Caki2 (cell line): ENCODE measurements at regions not wholly inside any gene's neighbourhood (a gene's known extent, or its start where the extent isn't known, plus 50 kb on each side); places are given as distances from the start of the nearest gene placed in this dataset.
"Not testable (repeated sequence)": the region's sequence is repeated elsewhere in the genome, so short reads cannot be mapped to it uniquely, and the experiment has no call there.

Experiments
- DNase-seq: peaks from one replicate; pipeline ENCODE4 v3.0.0-alpha.2; 2015; ENCODE audit warnings: low read depth
- in situ Hi-C: cut with HindIII; loops from 2 replicates; pipeline ENCODE4 v1.10.0; 2016; ENCODE audit warnings: low sequenced_read_pairs, low pct_unique_long_range_greater_than_20kb, mixed read lengths

- no peak for DNase-seq
- in situ Hi-C loops = no loop called here
Measured at GRCh38 chr1:166377896-166378295, 211.1 kb upstream of the FAM78B start.

GRCh38 chr1:166378805-166379204 is 212.0 kb upstream of the FAM78B start:
- in situ Hi-C loops = no loop called here
- DNase-seq = no peak

GRCh38 chr1:166379447-166379846 is 212.6 kb upstream of the FAM78B start:
- in situ Hi-C loops = no loop called here
- no peak for DNase-seq

- DNase-seq = no peak
- in situ Hi-C loops = no loop called here
Measured at GRCh38 chr1:166383137-166383536, 216.3 kb upstream of the FAM78B start.

DNA sequence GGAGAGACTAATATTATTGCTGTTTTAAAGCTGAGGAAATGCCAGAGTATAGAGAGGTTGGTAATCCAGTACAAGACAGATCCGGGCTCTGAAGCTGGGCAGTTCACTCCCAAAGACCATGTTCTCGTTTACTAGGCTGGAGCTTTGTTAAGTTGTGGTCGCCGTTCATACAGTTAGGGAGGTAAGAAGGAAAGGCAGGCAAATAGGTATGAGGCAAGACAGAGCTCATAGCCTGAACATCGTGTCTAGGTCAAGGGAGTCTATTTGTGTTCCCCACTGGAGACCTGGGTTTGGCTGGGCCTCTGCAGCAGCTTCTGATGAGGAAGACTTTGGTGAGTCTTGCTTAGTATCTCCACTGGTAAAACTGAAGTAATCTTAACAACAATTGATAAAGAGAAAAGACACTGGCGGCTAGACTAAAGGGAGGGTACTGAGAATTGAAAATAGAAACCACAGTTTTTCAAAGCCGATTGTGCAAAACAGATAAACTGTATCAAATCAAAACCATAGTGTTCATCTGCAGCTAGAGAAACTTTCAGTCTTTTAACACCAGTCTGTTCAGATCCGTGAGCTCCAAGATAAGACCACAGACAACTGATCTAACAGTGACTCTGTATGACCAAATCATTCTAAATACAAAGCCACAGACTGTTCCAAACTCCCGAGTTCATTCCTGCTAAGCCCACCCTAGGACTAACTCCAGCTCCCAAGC is 217.0 kb upstream of the FAM78B start:
- in situ Hi-C loops = no loop called here

DNA sequence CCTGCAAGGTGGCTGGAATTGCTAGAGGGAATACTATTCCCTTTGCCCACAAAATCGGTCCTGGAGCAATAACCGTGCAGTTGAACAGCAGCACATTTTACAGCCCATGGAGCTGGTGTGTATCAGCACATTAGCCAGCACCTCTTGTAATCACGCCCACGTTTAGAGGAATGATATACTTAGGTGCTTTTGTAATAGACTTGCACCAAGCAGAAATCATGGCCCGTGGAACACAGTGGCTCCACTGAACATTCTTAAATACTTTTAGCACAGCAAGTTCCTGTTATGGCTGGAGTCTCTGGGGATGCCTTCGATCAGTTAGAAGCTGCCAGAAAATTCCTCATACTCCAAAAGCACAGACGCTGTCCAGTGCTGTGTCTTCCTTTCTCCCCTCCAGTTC is 218.1 kb upstream of the FAM78B start:
- DNase-seq = no peak
- in situ Hi-C loops = no loop called here

More for the DNA sequence above, 217.0 kb upstream of the FAM78B start:
- no peak for DNase-seq

DNA sequence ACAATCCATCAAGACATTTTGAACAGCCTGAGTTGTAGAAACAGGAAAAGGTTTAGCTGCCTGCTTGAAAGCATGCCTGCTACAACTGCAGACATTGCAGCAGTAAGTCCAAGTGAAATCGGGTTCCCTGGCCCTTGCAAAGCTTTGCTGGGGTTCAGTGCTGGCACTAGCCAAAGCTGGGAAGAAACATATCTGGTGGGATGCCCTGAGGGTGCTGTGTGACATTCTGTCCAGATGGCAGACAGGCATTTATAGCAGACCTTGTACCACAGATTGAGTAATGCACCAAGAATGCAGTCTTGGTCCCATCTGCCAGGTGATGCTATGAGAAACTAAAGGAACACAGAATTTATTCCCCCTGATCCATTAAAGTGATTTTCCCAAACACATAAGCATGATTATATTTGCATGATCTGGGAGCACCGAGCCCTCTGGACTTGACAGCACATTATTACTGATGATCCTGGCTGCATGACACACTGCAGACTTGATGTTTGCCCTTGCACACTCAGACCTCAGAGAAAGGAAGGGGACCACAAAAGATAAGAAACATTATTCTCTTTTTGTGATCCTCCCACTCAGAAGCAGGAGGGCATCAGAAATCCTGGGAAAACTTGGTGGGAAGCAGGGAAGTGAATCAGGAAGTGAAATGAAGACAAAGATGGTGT is 223.7 kb upstream of the FAM78B start:
- in situ Hi-C loops = no loop called here
- no peak for DNase-seq

DNA sequence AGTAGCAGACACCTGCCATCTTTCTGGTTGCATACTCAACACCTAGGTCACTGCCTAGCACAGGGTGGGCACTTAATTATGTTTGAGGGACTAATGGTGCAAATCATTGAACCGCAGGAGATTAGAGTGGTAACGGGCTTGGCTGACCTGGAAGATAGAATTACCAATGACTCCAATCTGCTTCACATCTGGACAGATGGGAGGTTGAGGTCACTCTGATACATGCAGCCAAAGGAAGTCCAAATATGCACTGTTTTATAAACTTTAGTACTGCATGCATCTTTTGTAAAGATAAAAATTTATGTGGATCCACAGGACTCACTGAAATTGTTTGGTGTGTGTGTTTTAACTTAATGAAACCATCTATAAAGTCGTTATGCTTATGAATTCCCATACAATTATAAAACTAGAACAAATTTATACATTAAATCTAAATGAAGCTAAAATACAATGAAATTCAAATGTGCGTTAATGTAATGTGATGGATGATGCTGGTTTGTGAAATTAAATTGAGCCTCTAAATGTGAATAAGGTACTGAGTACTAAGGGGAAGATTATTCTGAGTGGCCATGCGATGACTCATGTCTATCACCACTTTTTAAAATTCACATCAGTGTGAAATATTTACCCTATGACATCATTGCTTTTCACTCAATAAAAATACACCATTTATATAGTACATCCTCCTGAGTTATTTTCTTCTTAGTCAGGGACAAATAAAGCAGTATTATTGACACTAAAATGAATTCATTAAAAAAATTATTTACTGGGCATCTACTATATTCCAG is 224.7 kb upstream of the FAM78B start:
- in situ Hi-C loops = no loop called here
- DNase-seq = no peak

GRCh38 chr1:166395729-166396128 is 228.9 kb upstream of the FAM78B start:
- no peak for DNase-seq
- in situ Hi-C loops = no loop called here

DNA sequence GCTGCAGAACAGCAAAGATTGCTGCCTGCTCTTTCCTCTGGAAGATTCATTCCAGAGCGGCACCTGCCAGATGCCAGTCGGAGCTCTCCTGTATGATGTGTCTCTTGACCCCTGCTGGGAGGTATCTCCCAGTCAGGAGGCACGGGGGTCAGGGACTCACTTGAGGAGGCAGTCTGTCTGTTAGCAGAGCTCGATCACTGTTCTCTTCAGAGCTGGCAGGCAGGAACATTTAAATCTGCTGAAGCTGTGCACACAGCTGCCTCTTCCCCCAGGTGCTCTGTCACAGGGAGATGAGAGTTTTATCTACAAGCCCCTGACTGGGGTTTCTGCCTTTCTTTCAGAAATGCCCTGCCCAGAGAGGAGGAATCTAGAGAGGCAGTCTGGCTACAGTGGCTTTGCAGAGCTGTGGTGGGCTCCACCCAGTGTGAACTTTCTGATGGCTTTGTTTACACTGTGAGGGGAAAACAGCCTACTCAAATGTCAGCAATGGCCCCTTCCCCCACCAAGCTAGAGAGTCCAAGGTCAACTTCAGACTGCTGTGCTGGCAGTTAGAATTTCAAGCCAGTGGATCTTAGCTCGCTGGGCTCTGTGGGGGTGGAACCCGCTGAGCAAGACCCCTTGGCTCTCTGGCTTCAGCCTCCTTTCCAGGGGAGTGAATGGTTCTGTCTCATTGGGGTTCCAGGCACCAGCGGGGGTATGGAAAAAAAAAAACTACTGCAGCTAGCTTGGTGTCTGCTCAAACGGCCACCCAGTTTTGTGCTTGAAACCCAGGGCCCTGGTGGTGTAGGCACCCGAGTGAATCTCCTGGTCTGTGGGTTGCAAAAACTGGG is 242.7 kb upstream of the FAM78B start:
- in situ Hi-C loops, DNase-seq: not testable (repeated sequence)

GRCh38 chr1:166410083-166410385 is 243.2 kb upstream of the FAM78B start:
- no peak for DNase-seq
- in situ Hi-C loops = no loop called here

DNA sequence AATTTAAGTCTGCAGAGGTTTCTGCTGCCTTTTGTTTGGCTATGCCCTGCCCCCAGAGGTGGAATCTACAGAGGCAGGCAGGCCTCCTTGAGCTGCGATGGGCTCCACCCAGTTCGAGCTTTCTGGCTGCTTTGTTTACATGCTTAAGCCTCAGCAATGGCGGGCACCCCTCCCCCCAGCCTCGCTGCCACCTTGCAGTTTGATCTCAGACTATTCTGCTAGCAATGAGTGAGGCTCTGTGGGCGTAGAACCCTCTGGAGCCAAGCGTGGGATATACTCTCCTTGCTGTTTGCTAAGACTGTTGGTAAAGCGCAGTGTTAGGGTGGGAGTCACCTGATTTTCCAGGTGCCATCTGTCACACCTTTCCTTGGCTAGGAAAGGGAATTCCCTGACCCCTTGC is 250.0 kb upstream of the FAM78B start:
- in situ Hi-C loops, DNase-seq: not testable (repeated sequence)

DNA sequence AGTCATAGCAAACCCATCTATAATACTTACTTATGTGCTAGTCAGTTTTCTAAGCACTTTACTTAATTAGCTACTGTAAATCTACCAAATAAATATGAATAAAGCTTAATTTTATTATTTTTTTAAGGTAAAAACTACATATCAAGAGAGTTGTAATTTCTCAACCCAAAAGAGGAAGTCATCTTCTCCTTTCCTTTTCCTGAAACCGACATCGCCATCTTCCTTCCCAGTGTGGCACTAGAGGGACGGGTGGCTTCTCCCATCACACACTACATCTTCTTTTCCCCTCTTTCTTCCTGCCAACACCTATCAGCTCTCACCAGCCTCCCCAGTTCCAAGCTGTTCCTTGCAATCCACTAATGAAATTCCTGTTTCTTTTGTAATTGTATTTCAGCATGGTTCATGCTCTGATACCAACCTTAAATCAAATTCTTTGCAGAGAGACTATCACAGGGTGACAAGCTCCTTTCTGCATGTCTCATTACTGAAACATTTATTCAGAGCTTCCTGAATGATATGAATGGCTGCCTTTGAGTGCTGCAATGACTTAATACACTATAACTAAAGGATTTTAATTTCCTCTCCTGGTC is 251.6 kb upstream of the FAM78B start:
- no peak for DNase-seq
- in situ Hi-C loops = no loop called here

- in situ Hi-C loops, DNase-seq: not testable (repeated sequence)
Measured at GRCh38 chr1:166422586-166422985, 255.8 kb upstream of the FAM78B start.

- DNase-seq = no peak
- in situ Hi-C loops = no loop called here
Measured at GRCh38 chr1:166432655-166433054, 265.9 kb upstream of the FAM78B start.

- peak; percentile 11 for DNase-seq
- in situ Hi-C loops = not testable (repeated sequence)
Measured at GRCh38 chr1:166433404-166434304, 266.9 kb upstream of the FAM78B start.

- no peak for DNase-seq
- in situ Hi-C loops = no loop called here
Measured at GRCh38 chr1:166457700-166458099, 290.9 kb upstream of the FAM78B start.
